NCI-H226 (cell line): ENCODE measurements at regions not wholly inside any gene's neighbourhood (a gene's known extent, or its start where the extent isn't known, plus 50 kb on each side); places are given as distances from the start of the nearest gene placed in this dataset.

ENCODE experiments used
- DNase-seq: peaks from one replicate; pipeline ENCODE4 v3.0.0-alpha.2; 2015

DNA sequence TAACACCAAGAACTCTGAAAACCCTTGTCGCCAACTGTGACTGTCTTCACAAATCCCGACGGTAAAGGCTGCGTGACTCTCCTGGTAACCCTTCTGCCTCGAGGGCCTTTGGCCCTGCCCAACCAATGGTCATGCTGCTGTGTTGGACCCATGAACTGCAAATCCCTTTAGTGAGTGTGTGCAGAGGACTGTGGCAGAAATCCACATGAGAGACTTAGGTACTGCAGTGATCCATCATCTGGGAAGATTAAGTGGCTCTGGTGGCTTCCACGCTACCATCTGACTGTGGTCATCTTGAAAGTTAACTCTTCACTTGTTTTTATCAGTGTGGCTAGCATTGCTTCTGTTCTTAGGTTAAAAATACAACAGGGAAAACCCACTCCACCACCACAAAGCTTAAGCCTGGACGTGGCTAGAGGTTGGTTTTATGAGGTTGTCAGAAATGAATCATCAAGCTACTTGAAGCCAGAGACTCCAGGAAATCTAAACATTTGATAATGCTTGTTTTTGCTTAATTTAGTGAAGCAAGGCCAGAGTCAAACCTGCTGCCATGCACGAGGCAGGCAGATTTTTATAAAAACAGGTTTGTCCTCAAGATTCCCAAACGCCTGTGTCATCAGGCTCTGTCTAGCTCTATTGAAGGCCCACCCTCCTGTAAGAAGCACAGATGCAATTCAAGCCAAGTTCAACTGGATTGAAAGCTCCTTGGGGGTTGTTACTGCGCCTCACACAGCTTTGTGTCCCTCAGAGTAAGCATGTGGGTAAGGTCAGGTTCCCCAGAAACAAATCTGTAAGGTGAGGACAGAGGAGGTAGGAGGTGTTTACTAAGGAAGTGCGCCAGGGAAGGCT lies 52.7 kb upstream of the ERCC6L2 start:
- peak; percentile 72 for DNase-seq

DNA sequence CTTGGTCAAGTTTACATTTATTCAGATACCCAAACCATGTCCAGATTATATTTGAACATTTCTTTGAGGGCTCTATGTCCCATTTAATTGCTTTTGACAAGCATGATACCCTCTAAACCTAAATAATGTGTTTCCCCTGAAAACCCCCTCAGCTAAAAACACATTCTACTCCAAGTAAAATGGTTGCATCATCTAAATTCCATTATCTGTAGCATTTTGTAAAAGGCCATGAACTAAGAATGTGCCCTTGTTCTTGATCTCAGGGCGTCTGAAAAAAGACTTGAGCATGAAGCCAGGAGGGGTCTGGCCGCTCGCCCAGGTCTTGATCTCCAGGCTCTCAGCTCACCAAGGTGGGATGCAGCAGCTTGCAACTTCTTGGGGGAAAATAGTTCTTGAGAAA lies 53.5 kb upstream of the ERCC6L2 start:
- no peak for DNase-seq

DNA sequence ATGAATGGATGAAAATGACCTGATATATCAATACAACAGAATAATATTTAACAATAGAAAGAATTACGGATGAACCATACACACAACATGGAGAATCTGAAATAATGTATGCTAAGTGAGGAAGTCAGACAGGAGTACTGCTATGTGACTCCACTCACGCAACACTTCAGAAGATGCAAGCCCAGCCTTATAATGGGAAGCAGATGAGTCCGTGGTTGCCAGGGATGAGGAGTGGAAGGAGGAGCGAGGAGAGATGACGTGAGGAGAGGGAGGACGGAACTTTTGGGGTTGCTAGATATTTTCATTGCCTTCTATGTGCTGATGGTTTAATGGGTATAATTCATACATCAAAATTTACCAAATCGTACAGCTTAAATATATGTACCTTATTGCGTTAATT lies 55.4 kb upstream of the ERCC6L2 start:
- DNase-seq, result no peak

DNA sequence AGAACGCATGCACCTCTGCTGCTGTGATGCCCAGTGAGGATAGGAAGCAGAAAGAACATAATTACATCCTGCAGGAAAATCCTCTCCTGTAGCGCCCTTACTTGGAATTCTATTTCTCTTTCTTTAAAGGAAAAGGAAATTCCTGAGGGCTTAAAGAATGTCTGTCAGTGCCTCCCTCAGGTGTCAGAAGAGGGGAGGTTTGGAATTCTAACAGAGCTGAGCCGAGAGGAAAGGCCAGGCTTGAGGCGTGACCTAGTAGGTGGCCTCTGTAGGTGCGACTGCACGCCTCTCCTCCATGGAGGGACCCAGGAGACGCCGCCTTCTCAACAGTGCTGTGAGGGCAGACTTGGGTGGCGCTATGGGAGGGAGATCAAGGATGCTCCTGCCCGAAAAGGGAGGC lies 55.9 kb upstream of the ERCC6L2 start:
- DNase-seq, result peak; percentile 66

DNA sequence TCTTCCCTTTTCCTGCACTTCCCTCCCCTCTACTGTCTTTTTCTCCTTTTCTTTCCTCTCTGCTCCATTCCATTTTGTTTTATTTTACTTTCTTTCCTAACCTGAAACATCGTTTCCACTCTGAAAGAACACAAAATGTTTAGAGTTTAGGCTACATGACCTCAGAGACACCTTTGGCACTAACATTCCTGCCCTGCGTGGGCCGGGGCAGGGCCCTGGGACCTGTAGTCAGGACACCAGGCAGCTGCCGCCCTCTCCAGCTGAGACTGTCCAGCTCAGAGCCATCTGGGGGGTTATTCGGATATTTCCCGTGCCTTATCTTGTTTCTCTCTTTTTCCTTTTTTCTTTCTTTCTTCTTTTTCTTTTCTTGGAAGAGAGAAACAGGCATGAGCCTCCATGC lies 58.3 kb upstream of the ERCC6L2 start:
- DNase-seq, result no peak

DNA sequence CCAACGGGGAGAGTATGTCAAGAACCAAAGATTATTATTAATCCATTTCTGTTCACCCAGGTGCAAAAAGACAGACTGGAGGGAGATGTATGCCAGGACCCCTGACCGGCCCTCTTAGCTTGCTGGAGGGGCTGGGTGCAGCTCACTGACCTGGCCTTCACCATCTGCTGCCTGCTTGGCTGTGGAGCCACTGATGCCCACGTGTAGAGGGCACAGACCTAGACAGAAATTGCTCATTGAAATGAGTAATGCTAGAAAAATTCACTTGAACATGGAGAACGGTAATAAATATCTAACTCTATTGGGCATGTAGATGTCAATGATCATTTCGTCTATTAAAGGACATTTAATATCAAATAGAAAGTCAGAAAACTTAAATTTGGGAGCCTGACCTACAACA lies 58.8 kb upstream of the ERCC6L2 start:
- peak; percentile 49 for DNase-seq

DNA sequence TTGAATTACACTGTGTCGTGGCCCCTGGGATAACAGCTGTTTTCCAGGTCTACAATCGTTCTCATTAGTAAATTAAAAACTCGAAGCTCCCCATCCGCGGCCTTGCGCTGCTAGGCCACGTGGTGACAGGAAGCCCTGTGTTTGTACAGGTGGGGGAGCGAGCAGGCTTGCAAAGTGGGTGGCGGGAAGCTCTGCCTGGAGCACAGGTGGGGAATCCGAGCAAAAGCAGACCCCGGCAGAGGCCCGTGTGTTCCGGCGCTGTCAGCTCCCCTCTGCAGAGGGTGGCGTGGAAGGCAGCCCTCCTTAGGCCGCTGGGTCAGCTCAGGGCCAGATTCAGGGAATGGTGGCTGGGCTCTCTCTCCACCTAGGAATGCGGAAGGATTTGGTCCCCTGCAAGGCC lies 59.5 kb upstream of the ERCC6L2 start:
- DNase-seq, result no peak

DNA sequence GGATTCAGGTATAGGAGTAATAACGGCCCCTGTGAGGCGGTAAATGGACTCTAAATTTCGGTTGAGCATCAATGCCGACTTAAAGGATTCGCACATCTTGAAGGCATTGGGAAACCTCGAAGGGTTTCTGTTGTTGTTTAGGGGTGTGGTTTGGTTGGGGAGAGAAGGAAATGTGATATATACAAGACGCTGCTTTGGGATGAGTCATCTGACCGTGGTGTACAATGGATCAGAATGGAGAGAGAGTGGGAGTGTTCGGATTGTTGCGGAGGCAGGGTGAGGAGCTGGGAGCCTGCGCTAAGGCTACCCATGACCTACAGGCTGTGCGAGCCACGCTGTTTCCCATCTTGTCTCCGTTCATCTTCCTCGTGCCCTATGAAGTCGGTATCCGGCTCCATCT lies 60.4 kb upstream of the ERCC6L2 start:
- DNase-seq, result peak; percentile 82

DNA sequence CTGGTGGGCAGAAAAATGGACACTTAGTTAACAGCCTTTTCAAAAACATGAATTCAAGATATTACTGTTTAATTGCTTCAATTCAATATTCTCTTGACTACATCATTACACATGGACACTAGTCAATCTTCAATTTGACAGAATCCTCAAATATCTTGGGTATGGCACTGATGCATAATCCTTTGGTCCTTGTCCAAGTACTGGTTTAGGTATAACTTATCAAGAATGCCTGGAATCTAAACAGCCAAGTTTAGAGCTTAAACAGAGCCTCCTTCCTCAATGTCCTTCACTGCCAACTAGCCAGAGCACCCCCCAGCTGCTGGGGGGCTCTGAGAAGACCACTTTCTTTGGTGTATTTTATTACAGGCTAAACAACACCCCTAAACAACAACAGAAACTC lies 61.6 kb upstream of the ERCC6L2 start:
- DNase-seq, result peak; percentile 63

DNA sequence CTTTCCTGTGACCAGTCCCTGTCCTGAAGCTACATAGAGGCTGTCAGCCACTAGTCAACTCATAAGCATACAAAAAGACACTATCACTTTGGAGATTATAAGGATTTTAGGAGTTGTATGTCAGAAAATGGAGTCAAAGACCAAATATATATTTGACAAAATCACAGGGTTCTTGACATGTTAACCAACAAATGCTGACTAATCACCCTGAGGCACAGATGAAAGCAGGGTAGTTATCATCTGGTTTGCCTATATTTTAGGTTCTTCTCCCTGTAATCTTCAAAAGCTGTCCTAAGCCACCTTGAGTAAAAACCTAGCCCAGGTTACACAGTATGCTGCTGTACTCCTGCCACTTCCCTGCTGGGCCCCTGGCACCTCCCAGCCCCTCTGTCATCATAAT lies 64.7 kb upstream of the ERCC6L2 start:
- no peak for DNase-seq

DNA sequence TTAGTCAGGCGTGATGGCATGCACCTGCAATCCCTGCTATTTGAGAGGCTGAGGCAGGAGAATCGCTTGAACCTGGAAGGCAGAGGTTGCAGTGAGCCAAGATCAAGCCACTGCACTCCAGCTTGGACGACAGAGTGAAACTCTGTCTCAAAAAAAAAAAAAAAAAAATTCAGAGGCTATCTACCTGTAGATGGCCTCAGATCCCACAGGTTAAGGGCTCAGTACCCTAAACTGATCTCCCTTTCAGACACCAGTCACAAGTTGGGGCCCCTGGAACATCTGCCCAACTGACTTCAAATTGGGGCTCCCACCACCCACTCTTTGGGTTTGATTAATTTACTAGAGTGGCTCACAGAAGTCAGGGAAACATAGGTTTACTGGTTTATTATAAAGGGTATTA lies 65.4 kb upstream of the ERCC6L2 start:
- no peak for DNase-seq

DNA sequence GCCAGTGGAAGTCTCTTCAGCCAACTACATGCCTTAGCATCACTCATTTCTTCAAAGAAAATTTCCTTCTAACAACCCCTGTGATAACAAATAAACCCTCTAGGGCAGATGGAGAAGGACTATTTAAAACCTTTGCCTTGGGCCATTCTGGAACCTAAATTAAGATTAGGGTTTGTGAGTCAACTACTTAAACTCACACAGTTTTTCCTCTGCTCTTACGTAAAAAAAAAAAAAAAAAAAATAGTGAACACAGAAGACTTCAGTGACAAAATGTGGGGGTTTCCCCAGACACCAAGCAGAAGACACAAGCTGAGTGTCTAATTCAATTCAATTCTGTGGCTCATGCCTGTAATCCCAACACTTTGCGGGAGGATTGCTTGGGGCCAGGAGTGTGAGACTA lies 65.8 kb upstream of the ERCC6L2 start:
- peak; percentile 51 for DNase-seq

DNA sequence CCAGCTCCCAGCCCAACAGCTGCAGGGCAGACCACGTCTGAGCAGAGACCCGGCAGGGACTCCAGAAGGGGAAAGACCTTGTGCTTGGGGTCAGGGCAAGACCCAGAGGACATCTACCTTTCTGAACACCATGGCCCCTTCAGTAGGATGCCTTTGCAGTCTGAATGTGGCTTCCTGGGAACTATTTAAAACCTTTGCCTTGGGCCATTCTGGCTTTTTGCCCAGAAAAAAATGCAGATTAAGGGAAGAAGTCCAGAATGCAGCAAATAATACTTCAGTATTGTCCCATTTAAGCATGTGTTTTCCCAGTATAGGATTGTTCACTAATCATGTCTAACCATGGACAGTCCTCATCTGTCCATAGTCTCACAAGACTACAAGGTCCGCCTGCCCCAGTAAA lies 67.5 kb upstream of the ERCC6L2 start:
- DNase-seq, result peak; percentile 41

DNA sequence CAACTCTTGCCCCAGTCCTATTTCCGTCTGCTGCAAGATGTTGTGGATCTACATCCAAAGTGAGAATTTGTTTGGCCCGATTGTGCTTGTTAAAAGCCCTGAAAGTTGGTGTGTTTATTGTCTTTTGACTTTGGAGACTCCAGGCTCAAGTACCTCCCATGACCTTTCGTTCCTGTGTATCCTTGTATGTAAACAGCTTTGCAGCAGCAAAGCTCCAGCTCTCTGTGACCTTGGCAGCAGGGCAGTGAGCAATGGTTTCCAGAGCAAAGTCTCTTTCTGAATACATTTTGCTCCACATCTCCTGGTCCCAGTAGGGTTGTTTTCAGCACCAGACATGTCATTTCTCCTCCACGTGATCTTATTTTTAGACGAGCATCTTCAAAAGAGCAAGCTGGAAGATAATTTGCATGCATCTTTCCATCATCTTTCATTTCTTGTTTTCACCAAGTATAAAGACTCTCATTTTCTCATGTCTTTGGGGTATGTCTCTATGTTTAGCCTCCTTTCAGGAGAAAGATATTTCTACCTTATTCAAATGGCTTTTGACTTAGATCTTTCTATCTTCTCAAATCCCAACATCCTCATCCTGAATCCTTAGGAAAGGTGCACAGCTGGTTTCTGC lies 68.1 kb upstream of the ERCC6L2 start:
- no peak for DNase-seq

DNA sequence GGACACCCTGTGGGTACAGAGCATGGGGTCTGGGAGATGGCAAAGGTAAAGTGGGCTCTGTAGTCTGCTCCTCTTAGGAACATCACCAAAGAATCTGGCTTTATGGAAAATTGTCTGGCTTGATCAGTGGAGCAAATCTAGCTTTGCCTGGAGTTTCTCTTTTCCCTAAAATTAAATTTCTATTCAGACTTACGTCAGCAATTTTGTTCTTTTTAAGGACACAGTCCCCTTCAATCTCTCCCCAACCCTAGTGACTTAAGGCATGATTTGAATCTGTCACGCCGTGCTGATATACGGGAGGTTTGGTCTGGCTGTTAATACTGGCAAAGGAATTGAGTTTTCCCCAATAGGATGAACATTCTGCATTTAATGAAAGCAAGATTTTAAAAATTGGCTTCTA lies 72.3 kb upstream of the ERCC6L2 start:
- no peak for DNase-seq

DNA sequence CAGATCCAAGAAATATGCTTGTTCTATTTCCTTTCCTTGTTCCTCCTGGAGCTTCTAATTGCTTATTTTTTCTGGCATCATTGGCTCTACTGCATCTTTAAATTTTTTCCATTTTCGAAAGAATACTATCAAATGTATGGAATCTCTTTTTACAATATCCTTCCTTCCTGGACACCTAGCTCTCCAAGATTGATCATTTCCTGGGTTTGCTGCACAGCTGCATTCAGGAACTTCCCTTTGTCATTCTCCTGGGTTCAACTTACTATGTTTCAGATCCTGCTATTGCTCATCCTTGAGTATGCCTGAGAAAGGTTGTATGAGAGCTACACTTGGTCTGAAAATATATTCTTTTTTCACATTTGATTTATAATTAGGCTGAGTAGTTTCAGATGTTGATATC lies 73.7 kb upstream of the ERCC6L2 start:
- DNase-seq, result no peak

DNA sequence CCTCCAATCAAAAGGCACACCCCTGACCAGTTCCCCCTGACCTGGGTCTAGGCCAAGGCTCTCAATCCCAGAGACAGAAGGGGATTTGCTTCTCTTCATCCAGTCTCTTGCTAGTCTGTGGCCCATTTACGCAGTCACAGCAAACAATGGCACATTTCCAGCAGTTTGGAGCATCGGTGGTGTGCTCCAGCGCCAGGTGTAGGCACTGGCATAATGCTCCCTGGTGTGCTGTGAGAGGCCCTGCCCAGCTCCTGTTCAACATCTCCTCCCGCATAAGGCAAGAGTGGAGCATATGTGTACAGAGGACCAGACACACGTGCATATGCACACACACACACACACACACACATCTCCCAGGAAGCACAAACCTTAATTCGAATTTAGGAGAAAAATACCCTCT lies 79.5 kb upstream of the ERCC6L2 start:
- DNase-seq, result no peak

DNA sequence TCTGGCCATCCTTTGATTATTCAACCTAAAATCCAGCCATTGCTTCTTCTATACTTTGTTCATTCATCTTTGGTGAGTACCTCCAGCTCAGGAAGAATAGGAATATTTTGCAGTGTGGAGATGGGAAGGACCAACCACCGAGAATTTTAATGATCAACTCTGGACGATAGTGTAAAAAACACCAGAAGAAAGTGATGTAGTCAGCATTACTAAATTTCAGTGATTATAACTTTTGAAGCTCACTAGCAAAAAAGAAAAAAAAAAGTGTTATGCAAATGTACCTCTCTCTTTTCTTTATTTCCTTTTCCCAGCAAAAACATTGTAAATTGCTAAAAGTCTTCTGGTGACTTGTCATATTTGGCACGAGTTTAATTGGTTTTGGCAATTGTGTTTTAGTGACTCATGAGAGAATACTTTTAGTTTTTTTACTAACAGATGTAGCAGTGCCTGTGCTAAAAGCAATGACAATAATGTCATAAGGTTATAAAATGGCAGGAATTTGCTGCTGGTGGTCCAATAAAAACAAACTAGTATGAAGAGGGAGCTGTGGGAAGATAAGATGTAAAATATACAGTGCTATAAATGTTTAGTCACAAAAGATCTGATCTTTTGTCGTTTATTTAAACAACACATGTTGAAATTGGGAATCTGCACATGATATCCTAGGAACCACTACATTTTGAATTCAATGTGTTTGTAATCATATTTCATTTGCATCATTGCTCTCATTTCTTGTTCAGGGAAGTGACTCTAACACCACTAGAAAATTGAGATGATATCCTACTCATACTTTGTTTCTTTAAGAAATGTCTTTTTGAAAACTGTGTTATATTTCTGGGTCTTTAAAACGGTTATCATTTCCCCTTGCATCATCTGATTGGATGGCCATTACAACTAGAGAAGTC lies 81.3 kb upstream of the ERCC6L2 start:
- DNase-seq, result peak; percentile 19

DNA sequence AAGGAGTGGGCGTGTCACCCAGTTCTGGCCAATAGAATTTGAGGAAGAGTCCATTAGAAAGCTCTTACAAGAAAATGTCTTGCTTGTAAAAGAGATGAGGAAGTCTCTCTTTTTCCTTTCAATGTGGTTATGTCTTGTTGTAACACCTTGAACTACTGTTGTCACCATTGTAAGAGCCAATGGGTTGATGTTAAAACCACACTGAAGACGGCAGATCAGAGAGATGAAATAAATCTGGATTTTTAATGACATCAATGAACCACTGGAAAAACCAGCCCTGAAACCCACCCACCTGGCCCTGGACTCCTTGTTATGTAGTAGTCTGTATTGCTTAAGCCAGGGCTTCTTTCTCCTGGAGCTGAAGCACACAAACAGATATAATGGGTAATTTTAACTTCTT lies 83.8 kb upstream of the ERCC6L2 start:
- no peak for DNase-seq

DNA sequence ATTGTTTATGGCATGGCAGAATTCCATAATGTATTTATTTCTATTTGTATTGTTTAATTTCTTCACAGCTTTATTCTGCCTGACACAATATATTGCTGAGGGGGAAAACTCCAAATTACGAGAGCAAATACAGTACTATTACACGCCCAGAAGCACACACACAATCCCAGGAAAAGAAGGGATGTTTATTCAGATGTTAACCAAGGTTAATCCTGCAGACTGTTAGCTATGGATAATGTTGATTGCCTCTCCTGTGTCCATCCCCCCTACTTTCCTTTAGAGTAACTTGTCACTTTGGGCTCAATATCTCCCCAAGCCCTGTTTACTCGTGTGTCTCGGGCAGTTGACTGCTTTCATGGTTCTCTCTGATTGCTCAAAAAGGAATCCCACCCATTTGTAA lies 84.2 kb upstream of the ERCC6L2 start:
- no peak for DNase-seq

DNA sequence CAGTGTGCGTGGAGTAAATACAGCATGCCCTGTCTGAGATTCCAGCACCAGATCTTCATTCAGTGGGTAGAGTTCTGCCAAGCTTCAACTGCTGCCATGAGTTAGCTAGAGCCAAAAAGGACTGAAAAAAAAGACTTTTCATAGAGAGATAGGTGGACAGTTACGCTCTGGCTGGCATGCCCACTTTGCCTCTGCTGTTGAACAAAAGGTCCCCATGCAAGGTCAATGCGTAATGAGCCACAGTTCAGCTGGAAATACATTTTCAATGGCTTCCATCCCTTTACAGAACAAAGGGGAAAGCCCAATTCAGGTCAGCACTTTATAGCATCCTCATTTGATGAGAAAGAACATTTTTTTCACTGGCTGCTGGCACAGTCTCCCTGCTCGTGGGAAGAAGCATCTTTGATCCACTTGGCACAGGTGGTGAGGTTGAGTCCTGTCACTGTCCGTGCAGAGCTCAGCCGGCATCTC lies 86.9 kb upstream of the ERCC6L2 start:
- no peak for DNase-seq

DNA sequence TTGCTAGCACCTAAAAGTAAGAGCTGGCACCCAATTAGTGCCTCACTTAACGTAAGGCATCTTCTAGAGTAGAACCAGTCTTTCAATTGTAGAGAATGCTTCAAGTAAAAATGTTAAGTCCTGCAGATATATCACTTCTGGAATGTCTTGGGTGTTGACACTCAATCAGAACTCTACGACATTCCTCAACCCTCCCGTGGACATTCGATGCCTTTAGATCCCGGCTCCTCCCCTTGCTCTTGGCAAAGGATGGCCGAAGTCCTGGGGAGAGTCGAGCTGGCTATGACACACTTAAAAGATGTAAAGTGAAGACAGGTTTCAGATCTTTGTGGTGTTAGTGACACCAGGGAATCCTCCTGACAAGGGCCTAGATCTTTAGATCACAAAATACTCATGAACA lies 87.5 kb upstream of the ERCC6L2 start:
- no peak for DNase-seq

DNA sequence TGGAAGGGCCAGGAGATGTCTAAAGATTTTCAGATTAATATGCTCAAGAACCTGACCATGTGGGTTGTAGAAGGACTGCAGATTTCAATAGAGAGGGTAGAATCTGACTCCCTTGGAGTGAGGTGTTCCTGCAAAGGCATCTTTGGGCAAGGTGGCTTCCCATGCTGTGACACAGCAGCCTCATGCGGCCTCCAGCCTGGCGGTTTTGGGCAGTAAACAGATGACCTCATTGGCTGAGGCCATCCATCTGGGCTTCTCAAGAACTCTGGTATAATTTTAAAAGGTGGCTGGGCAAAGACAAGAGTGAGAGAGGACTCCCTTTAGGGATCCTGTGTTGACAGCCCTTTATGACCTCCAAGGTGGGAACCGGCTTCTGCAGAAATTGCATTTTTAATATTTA lies 90.3 kb upstream of the ERCC6L2 start:
- no peak for DNase-seq

DNA sequence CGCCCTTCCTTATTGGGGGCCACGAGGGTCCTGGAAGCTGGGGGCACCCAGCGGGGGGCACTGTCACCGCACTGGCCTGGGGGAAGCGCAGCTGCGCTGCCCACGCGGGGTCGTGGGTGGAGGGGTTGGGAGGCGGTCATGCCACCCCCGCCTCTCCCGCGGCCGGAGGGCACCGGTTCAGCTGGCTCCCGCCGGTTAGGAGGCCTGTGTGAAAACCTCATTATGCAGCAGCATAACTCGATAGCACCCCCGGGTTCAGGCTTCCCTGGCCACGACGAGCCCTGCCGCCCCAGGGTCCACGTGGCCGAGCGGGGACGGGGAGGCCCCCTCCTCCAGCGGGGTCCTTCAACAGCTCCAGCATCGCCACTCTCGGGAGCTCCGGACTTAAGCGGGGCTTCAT lies 91.2 kb upstream of the ERCC6L2 start:
- DNase-seq, result no peak
